ENCODE measurements at regions not wholly inside any gene's neighbourhood (a gene's known extent, or its start where the extent isn't known, plus 50 kb on each side); places are given as distances from the start of the nearest gene placed in this dataset.
"Not testable (repeated sequence)": the region's sequence is repeated elsewhere in the genome, so short reads cannot be mapped to it uniquely, and the experiment has no call there.

DNA sequence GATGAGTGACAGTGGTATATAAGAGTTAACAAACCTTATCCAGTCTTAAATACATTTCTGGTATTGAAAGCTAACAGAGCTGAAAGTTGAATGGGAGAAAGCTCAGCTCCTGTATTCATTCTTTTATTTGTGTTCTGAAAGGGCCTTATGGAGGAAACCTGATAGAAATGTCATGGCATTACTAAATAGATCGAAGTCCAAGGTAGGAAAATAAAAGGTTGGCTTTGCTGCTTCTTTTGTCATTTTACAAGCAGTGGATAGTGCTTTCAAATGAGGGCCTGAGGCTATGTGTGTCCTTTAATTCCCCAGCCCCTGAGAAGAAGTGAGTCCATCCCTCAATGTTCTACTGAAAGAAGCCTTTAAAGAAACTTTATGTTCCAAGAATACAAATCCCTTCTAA lies 974.3 kb upstream of the INTU start:
- Histone ChIP-seq H3K9me3 (replicated peaks; ENCODE audit: insufficient read depth, low read length) (no peaks in the 10 kb centered on the region), H3K27me3 (replicated peaks; ENCODE audit: insufficient read depth, low read length) (no peaks in the 10 kb centered on the region), H2AFZ (ENCODE audit: low read length) (no peak overlapping the region), H3K4me3 (ENCODE audit: low read length) (no peak overlapping the region), H3F3A (ENCODE audit: insufficient read depth, low read length) (no peaks in the 10 kb centered on the region), H3K79me2 (ENCODE audit: low read length) (no peaks in the 10 kb centered on the region), H3K9ac (ENCODE audit: low read length) (no peak overlapping the region), H4K20me1 (ENCODE audit: insufficient read depth, low read length) (no peaks in the 10 kb centered on the region), H3K4me2 (ENCODE audit: low read depth, low read length) (no peak overlapping the region), H3K27ac (ENCODE audit: low read length) (no peak overlapping the region), H3K36me3 (replicated peaks; ENCODE audit: insufficient read depth, low read length) (no peaks in the 10 kb centered on the region), H3K4me1 (ENCODE audit: low read length) (no peaks in the 10 kb centered on the region), H3K9me2 (replicated peaks; ENCODE audit: insufficient read depth, low read length) (0 out of 2 replicates have a peak, but pooled peaks cover 2% of the 10 kb centered on the region)
- DNase-seq: no peak
- TF ChIP-seq, protein P1, sequence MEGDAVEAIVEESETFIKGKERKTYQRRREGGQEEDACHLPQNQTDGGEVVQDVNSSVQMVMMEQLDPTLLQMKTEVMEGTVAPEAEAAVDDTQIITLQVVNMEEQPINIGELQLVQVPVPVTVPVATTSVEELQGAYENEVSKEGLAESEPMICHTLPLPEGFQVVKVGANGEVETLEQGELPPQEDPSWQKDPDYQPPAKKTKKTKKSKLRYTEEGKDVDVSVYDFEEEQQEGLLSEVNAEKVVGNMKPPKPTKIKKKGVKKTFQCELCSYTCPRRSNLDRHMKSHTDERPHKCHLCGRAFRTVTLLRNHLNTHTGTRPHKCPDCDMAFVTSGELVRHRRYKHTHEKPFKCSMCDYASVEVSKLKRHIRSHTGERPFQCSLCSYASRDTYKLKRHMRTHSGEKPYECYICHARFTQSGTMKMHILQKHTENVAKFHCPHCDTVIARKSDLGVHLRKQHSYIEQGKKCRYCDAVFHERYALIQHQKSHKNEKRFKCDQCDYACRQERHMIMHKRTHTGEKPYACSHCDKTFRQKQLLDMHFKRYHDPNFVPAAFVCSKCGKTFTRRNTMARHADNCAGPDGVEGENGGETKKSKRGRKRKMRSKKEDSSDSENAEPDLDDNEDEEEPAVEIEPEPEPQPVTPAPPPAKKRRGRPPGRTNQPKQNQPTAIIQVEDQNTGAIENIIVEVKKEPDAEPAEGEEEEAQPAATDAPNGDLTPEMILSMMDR (IDR thresholded peaks at IDR 0.05; ENCODE audit: low read length): no peak
- no peak for TF ChIP-seq EZH2 (optimal IDR thresholded peaks at IDR 0.05; ENCODE audit: low read depth, low read length)
- no peak for TF ChIP-seq EZH2phosphoT487 (IDR thresholded peaks at IDR 0.05; ENCODE audit: low read length)

DNA sequence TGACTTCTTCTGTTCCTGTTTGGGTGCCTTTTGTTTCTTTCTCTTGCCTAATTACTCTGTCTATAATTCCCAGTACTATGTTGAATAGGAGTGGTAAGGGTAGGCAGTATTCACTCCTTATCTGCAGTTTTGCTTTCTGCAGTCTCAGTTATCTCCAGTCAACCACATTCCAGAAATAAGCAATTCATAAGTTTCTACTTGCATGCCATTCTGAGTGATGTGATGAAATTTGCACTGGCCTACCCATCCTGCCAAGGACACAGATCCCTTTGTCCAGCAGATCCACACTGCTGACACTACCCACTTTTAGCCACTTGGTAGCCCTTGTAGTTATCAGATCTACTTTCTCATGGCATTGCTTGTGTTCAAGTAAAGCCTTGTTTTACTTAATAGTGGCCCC lies 971.6 kb upstream of the INTU start:
- Histone ChIP-seq H3K4me2 (ENCODE audit: low read depth, low read length) (no peak overlapping the region), H3K9me3 (replicated peaks; ENCODE audit: insufficient read depth, low read length) (no peaks in the 10 kb centered on the region), H3F3A (ENCODE audit: insufficient read depth, low read length) (no peaks in the 10 kb centered on the region), H3K4me1 (ENCODE audit: low read length) (no peaks in the 10 kb centered on the region), H2AFZ (ENCODE audit: low read length) (no peak overlapping the region), H3K9ac (ENCODE audit: low read length) (no peak overlapping the region), H3K27me3 (replicated peaks; ENCODE audit: insufficient read depth, low read length) (no peaks in the 10 kb centered on the region), H3K4me3 (ENCODE audit: low read length) (no peak overlapping the region), H3K9me2 (replicated peaks; ENCODE audit: insufficient read depth, low read length) (0 out of 2 replicates have a peak, but pooled peaks cover 2% of the 10 kb centered on the region), H4K20me1 (ENCODE audit: insufficient read depth, low read length) (no peaks in the 10 kb centered on the region), H3K36me3 (replicated peaks; ENCODE audit: insufficient read depth, low read length) (no peaks in the 10 kb centered on the region), H3K27ac (ENCODE audit: low read length) (no peak overlapping the region), H3K79me2 (ENCODE audit: low read length) (no peaks in the 10 kb centered on the region)
- TF ChIP-seq EZH2 (optimal IDR thresholded peaks at IDR 0.05; ENCODE audit: low read depth, low read length): no peak
- TF ChIP-seq, protein P1 (IDR thresholded peaks at IDR 0.05; ENCODE audit: low read length): no peak
- no peak for TF ChIP-seq EZH2phosphoT487 (IDR thresholded peaks at IDR 0.05; ENCODE audit: low read length)
- DNase-seq: no peak

DNA sequence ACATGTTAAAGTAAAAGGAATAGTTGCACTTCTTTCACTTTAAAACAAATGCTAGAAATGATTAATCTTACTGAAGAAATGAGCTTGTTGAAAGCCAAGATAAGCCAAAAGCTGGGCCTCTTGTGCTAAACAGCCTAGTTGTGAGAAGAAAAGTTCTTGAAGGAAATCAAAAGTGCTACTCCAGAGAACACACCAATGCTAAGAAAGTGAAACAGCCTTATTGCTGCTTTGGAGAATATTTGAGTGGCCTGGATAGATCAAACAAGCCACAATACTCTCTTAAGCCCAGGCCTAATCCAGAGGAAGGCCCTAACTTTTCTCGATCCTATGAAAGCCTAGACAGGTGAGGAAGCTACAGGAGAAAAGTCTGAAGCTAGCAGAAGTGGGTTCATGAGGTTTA lies 967.9 kb upstream of the INTU start:
- H4K20me1 ChIP-seq (ENCODE audit: insufficient read depth, low read length): no peaks in the 10 kb centered on the region
- no peaks in the 10 kb centered on the region for H3K36me3 ChIP-seq (replicated peaks; ENCODE audit: insufficient read depth, low read length)
- H3K27me3 ChIP-seq (replicated peaks; ENCODE audit: insufficient read depth, low read length): no peaks in the 10 kb centered on the region
- H3F3A ChIP-seq (ENCODE audit: insufficient read depth, low read length): no peaks in the 10 kb centered on the region
- H3K79me2 ChIP-seq (ENCODE audit: low read length): no peaks in the 10 kb centered on the region
- no peaks in the 10 kb centered on the region for H3K9me3 ChIP-seq (replicated peaks; ENCODE audit: insufficient read depth, low read length)
- H3K9me2 ChIP-seq (replicated peaks; ENCODE audit: insufficient read depth, low read length): no peaks in the 10 kb centered on the region
- no peak overlapping the region for H2AFZ ChIP-seq (ENCODE audit: low read length)
- TF ChIP-seq EZH2 (optimal IDR thresholded peaks at IDR 0.05; ENCODE audit: low read depth, low read length) (no peak), EZH2phosphoT487 (IDR thresholded peaks at IDR 0.05; ENCODE audit: low read length) (no peak)
- TF ChIP-seq, protein P1 (IDR thresholded peaks at IDR 0.05; ENCODE audit: low read length): no peak
- no peak overlapping the region for H3K9ac ChIP-seq (ENCODE audit: low read length)
- H3K4me2 ChIP-seq (ENCODE audit: low read depth, low read length): no peak overlapping the region
- no peaks in the 10 kb centered on the region for H3K4me1 ChIP-seq (ENCODE audit: low read length)
- DNase-seq: peak; percentile 11
- no peak overlapping the region for H3K27ac ChIP-seq (ENCODE audit: low read length)
- no peak overlapping the region for H3K4me3 ChIP-seq (ENCODE audit: low read length)

DNA sequence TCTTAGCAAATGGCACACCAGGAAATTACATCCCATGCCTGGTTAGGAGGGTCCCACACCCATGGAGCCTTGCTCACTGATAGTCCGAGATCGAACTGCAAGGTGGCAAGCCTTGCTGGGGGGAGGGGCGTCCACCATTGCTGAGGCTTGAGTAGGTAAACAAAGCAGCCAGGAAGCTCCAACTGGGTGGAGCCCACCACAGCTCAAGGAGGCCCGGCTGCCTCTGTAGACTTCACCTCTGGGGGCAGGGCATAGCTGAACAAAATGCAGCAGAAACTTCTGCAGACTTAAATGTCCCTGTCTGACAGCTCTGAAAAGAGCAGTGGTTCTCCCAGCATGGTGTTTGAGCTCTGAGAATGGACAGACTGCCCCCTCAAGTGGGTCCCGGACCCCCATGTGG lies 962.7 kb upstream of the INTU start:
- H2AFZ ChIP-seq (ENCODE audit: low read length); H3K9me3 ChIP-seq (replicated peaks; ENCODE audit: insufficient read depth, low read length); H3K9me2 ChIP-seq (replicated peaks; ENCODE audit: insufficient read depth, low read length); DNase-seq; H3K4me3 ChIP-seq (ENCODE audit: low read length); H3K9ac ChIP-seq (ENCODE audit: low read length); H3K36me3 ChIP-seq (replicated peaks; ENCODE audit: insufficient read depth, low read length); H3F3A ChIP-seq (ENCODE audit: insufficient read depth, low read length); H4K20me1 ChIP-seq (ENCODE audit: insufficient read depth, low read length); H3K4me1 ChIP-seq (ENCODE audit: low read length); H3K79me2 ChIP-seq (ENCODE audit: low read length); H3K27me3 ChIP-seq (replicated peaks; ENCODE audit: insufficient read depth, low read length); H3K4me2 ChIP-seq (ENCODE audit: low read depth, low read length); H3K27ac ChIP-seq (ENCODE audit: low read length): not testable (repeated sequence)
